ENCODE measurements at regions not wholly inside any gene's neighbourhood (a gene's known extent, or its start where the extent isn't known, plus 50 kb on each side); places are given as distances from the start of the nearest gene placed in this dataset.

DNA sequence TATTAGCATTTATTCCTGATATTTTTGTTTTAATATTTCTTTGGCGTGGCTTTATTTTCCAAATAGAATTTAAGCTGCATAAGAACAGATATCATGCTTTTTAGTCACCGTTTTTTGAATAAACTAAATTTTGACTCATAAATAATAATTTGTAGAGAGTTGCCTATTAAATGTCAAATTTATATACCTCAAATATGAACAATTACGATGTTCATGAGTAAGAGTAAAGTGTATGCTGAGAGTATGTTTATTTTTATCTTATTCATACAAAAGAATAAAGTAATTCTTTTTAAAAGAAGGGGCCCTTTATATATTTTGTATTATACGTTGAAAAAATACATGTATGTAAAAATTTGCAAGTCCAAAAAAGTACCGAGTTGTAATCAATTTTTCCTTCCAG, 126.5 kb upstream of the NRIP1 start:
- H3K9me3 ChIP-seq (ENCODE audit: control insufficient read depth, insufficient read depth, low read depth, low read length): no peaks in the 10 kb centered on the region
- intact Hi-C loops (cut with micrococcal nuclease; ENCODE audit: unreplicated experiment): no loop called here
- no TSS peak for BruUV-seq (replicated peaks)
- in situ Hi-C loops (cut with HindIII; ENCODE audit: low pct_unique_long_range_greater_than_20kb, low sequenced_read_pairs): no loop called here
- H3K27ac ChIP-seq (ENCODE audit: low read length): no peak overlapping the region
- H3K27me3 ChIP-seq (ENCODE audit: control insufficient read depth, insufficient read depth, low read length): no peaks in the 10 kb centered on the region
- H3K4me1 ChIP-seq (ENCODE audit: control insufficient read depth, insufficient read depth, low read length): no peaks in the 10 kb centered on the region
- POLR2A ChIA-PET: no interaction called here
- no peaks in the 10 kb centered on the region for H3K36me3 ChIP-seq (ENCODE audit: control insufficient read depth, insufficient read depth, low read length)
- ATAC-seq: no peak
- TF ChIP-seq, protein P1, sequence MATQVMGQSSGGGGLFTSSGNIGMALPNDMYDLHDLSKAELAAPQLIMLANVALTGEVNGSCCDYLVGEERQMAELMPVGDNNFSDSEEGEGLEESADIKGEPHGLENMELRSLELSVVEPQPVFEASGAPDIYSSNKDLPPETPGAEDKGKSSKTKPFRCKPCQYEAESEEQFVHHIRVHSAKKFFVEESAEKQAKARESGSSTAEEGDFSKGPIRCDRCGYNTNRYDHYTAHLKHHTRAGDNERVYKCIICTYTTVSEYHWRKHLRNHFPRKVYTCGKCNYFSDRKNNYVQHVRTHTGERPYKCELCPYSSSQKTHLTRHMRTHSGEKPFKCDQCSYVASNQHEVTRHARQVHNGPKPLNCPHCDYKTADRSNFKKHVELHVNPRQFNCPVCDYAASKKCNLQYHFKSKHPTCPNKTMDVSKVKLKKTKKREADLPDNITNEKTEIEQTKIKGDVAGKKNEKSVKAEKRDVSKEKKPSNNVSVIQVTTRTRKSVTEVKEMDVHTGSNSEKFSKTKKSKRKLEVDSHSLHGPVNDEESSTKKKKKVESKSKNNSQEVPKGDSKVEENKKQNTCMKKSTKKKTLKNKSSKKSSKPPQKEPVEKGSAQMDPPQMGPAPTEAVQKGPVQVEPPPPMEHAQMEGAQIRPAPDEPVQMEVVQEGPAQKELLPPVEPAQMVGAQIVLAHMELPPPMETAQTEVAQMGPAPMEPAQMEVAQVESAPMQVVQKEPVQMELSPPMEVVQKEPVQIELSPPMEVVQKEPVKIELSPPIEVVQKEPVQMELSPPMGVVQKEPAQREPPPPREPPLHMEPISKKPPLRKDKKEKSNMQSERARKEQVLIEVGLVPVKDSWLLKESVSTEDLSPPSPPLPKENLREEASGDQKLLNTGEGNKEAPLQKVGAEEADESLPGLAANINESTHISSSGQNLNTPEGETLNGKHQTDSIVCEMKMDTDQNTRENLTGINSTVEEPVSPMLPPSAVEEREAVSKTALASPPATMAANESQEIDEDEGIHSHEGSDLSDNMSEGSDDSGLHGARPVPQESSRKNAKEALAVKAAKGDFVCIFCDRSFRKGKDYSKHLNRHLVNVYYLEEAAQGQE (IDR thresholded peaks at IDR 0.05; ENCODE audit: insufficient read depth in 1 of 2, low read depth in 2 of 2, low read length in 1 of 2): no peak
- TF ChIP-seq SIN3A (IDR thresholded peaks at IDR 0.05; ENCODE audit: borderline replicate concordance, insufficient read depth, low read depth, low read length) (no peak), POLR2AphosphoS5 (IDR thresholded peaks at IDR 0.05; ENCODE audit: low read depth, low read length) (no peak), TCF7L2 (IDR thresholded peaks at IDR 0.05; ENCODE audit: low read depth, low read length) (no peak), CTCF (IDR thresholded peaks at IDR 0.05) (no peak)
- DNase-seq (ENCODE audit: low read depth, low spot score): no peak
- no peak overlapping the region for H3K4me3 ChIP-seq (ENCODE audit: low read depth in 2 of 2, low read length in 2 of 2)
- CTCF ChIA-PET: no interaction called here

- no peak for ATAC-seq
- Histone ChIP-seq H3K27ac (ENCODE audit: low read length) (no peak overlapping the region), H3K4me3 (ENCODE audit: low read depth in 2 of 2, low read length in 2 of 2) (no peak overlapping the region), H3K9me3 (ENCODE audit: control insufficient read depth, insufficient read depth, low read depth, low read length) (no peaks in the 10 kb centered on the region), H3K27me3 (ENCODE audit: control insufficient read depth, insufficient read depth, low read length) (no peaks in the 10 kb centered on the region), H3K36me3 (ENCODE audit: control insufficient read depth, insufficient read depth, low read length) (no peaks in the 10 kb centered on the region), H3K4me1 (ENCODE audit: control insufficient read depth, insufficient read depth, low read length) (no peaks in the 10 kb centered on the region)
- DNase-seq (ENCODE audit: low read depth, low spot score): no peak
- ChIA-PET POLR2A (no interaction called here), CTCF (no interaction called here)
- no peak for TF ChIP-seq TCF7L2 (IDR thresholded peaks at IDR 0.05; ENCODE audit: low read depth, low read length)
- no peak for TF ChIP-seq SIN3A (IDR thresholded peaks at IDR 0.05; ENCODE audit: borderline replicate concordance, insufficient read depth, low read depth, low read length)
- in situ Hi-C loops (cut with HindIII; ENCODE audit: low pct_unique_long_range_greater_than_20kb, low sequenced_read_pairs) (no loop called here), intact Hi-C loops (cut with micrococcal nuclease; ENCODE audit: unreplicated experiment) (no loop called here)
- no TSS peak for BruUV-seq (replicated peaks)
These were observed 127.4 kb upstream of the NRIP1 start for GRCh38 chr21:15192243-15192642.

GRCh38 chr21:15193937-15194336, 129.1 kb upstream of the NRIP1 start:
- in situ Hi-C loops (cut with HindIII; ENCODE audit: low pct_unique_long_range_greater_than_20kb, low sequenced_read_pairs): no loop called here
- BruUV-seq (replicated peaks): no TSS peak
- Histone ChIP-seq H3K27ac (ENCODE audit: low read length) (no peak overlapping the region), H3K4me3 (ENCODE audit: low read depth in 2 of 2, low read length in 2 of 2) (no peak overlapping the region), H3K36me3 (ENCODE audit: control insufficient read depth, insufficient read depth, low read length) (no peaks in the 10 kb centered on the region), H3K27me3 (ENCODE audit: control insufficient read depth, insufficient read depth, low read length) (no peaks in the 10 kb centered on the region), H3K9me3 (ENCODE audit: control insufficient read depth, insufficient read depth, low read depth, low read length) (no peaks in the 10 kb centered on the region), H3K4me1 (ENCODE audit: control insufficient read depth, insufficient read depth, low read length) (no peaks in the 10 kb centered on the region)
- TF ChIP-seq POLR2AphosphoS5 (IDR thresholded peaks at IDR 0.05; ENCODE audit: low read depth, low read length) (no peak), SIN3A (IDR thresholded peaks at IDR 0.05; ENCODE audit: borderline replicate concordance, insufficient read depth, low read depth, low read length) (no peak), TCF7L2 (IDR thresholded peaks at IDR 0.05; ENCODE audit: low read depth, low read length) (no peak), CTCF (IDR thresholded peaks at IDR 0.05) (no peak)
- TF ChIP-seq, protein P1 (IDR thresholded peaks at IDR 0.05; ENCODE audit: insufficient read depth in 1 of 2, low read depth in 2 of 2, low read length in 1 of 2): no peak
- no peak for ATAC-seq
- intact Hi-C loops (cut with micrococcal nuclease; ENCODE audit: unreplicated experiment): no loop called here
- DNase-seq (ENCODE audit: low read depth, low spot score): no peak
- ChIA-PET CTCF (no interaction called here), POLR2A (no interaction called here)

All from Panc1 (cell line).